HL-60 (cell line): ENCODE measurements at regions not wholly inside any gene's neighbourhood (a gene's known extent, or its start where the extent isn't known, plus 50 kb on each side); places are given as distances from the start of the nearest gene placed in this dataset.

ENCODE experiments used
- CTCF ChIP-seq: IDR thresholded peaks from one replicate; pipeline ENCODE4 v1.5.1; 2011; ENCODE audit warnings: low read length, control low read depth, inconsistent platforms; ENCODE audit not compliant: insufficient read depth
- GABPA ChIP-seq: IDR thresholded peaks from 2 replicates; pipeline ENCODE4 v1.6.1; 2012; ENCODE audit warnings: low read depth
- POLR2AphosphoS5 ChIP-seq: IDR thresholded peaks from 2 replicates; pipeline ENCODE4 v1.6.1; 2012; ENCODE audit warnings: low read depth
- REST ChIP-seq: IDR thresholded peaks from 2 replicates; pipeline ENCODE4 v1.6.1; 2012; ENCODE audit warnings: low read depth; ENCODE audit not compliant: insufficient replicate concordance

- TF ChIP-seq CTCF (peak; percentile 46), POLR2AphosphoS5 (no peak), GABPA (no peak), REST (no peak)
These were observed 546.6 kb downstream of the DACH1 start for GRCh38 chr13:71320452-71320851.
